ENCODE measurements at regions not wholly inside any gene's neighbourhood (a gene's known extent, or its start where the extent isn't known, plus 50 kb on each side); places are given as distances from the start of the nearest gene placed in this dataset.

DNA sequence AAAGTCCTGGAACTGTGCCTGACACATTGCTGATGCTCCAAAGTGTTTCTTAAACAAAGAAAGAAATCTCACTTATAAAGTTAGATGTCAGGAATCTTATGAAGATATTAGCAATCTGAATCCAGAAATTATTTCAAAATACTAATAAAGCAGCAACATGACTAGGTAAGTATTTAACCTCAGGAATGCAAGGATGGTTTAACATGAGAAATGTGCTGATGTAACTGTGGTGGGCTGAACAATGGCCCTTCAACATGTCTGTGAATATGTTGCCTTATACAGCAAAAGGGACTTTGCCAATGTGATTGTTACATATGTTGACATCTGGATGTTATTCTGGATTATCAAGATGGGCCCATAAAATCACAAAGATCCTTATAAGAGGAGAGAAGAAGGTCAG, 87.1 kb downstream of the TEX36 start:
- TF ChIP-seq POLR2A (IDR thresholded peaks at IDR 0.05), result no peak
- TF ChIP-seq, protein P1, sequence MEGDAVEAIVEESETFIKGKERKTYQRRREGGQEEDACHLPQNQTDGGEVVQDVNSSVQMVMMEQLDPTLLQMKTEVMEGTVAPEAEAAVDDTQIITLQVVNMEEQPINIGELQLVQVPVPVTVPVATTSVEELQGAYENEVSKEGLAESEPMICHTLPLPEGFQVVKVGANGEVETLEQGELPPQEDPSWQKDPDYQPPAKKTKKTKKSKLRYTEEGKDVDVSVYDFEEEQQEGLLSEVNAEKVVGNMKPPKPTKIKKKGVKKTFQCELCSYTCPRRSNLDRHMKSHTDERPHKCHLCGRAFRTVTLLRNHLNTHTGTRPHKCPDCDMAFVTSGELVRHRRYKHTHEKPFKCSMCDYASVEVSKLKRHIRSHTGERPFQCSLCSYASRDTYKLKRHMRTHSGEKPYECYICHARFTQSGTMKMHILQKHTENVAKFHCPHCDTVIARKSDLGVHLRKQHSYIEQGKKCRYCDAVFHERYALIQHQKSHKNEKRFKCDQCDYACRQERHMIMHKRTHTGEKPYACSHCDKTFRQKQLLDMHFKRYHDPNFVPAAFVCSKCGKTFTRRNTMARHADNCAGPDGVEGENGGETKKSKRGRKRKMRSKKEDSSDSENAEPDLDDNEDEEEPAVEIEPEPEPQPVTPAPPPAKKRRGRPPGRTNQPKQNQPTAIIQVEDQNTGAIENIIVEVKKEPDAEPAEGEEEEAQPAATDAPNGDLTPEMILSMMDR (IDR thresholded peaks at IDR 0.05), result no peak

All from right lobe of liver (tissue), 4 donors.